Peyer's patch (tissue), 4 donors: ENCODE measurements at regions not wholly inside any gene's neighbourhood (a gene's known extent, or its start where the extent isn't known, plus 50 kb on each side); places are given as distances from the start of the nearest gene placed in this dataset.

Source experiments
- POLR2A ChIP-seq, 2 donors: fragments of 450-650 bp; IDR thresholded peaks; one replicate each; pipeline ENCODE4 v1.5.1; 2017; ENCODE audit warnings: antibody characterized with exemption in 2 of 2, mild to moderate bottlenecking in 2 of 2, moderate library complexity in 2 of 2
- TF ChIP-seq, protein P1 (sequence below), 6 experiments: fragments of 450-650 bp in 4 of 6; fragments of 200-600 bp in 2 of 6; sonication (generic) in 1 of 6; IDR thresholded peaks; one replicate each; pipeline ENCODE4 v1.5.1; 2017 to 2019; ENCODE audit warnings: antibody characterized with exemption in 6 of 6, mild to moderate bottlenecking in 3 of 6, moderate library complexity in 1 of 6

DNA sequence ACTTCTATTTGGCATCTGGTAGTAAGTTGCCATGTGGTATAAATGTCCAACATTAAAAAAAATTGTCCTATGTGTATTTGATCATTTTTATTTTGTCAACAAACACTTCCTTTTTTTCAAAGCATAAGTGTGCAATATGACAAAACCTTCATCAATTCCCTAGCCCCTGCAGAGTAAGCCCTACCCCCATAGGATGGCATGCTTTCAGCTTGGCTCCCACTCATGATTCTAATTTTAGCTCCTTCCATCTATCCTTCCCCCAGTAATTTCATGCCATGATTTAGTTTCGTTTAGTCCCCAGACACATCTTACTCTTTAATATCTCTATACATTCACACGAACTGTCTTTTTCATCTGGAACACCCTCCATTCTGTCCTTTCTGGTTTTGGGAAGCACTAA, 250.6 kb upstream of the RAG2 start:
- TF ChIP-seq POLR2A (IDR thresholded peaks at IDR 0.05) = no peak
- TF ChIP-seq, protein P1, sequence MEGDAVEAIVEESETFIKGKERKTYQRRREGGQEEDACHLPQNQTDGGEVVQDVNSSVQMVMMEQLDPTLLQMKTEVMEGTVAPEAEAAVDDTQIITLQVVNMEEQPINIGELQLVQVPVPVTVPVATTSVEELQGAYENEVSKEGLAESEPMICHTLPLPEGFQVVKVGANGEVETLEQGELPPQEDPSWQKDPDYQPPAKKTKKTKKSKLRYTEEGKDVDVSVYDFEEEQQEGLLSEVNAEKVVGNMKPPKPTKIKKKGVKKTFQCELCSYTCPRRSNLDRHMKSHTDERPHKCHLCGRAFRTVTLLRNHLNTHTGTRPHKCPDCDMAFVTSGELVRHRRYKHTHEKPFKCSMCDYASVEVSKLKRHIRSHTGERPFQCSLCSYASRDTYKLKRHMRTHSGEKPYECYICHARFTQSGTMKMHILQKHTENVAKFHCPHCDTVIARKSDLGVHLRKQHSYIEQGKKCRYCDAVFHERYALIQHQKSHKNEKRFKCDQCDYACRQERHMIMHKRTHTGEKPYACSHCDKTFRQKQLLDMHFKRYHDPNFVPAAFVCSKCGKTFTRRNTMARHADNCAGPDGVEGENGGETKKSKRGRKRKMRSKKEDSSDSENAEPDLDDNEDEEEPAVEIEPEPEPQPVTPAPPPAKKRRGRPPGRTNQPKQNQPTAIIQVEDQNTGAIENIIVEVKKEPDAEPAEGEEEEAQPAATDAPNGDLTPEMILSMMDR (IDR thresholded peaks at IDR 0.05) = no peak
